ENCODE measurements at regions not wholly inside any gene's neighbourhood (a gene's known extent, or its start where the extent isn't known, plus 50 kb on each side); places are given as distances from the start of the nearest gene placed in this dataset.

DNA sequence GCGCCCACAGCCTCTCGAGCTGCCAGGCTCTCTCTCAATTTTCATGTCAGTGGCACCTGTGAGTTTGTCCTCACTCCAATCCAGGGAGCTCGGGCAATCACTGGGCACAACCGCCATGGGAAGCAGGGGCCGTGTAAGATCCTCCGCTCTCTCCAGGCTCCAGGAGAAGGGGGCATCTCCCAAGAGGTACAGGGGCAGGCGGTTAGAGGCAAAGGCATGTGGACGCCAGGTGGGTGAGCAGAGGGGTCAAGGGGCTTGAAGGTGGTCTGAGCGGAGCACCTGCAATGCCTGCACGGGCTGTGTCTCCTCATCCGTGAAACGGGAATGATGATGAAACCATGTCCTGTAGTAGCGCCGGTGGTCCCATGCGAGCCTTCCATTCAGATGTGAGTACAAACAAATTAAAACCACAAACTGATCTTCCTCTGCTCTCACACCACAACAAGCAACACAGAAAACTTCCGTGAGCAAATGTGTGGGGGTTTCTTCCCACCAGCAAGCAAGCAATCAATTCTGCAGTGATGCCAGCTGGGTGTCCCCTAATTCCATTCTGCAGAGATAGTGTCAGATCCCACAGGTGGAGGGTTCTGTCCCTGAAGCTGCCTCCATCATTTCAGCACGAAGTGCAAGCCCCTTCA is 222.5 kb upstream of the PMEPA1 start:
- no peak for DNase-seq (ENCODE audit: low read depth in 1 of 2, low spot score in 2 of 2)
- Histone ChIP-seq H3K36me3 (ENCODE audit: control insufficient read depth in 2 of 4, insufficient read depth in 4 of 4, low read length in 3 of 4) (no peaks in the 10 kb centered on the region), H2BK15ac (ENCODE audit: low read length) (no peak overlapping the region), H2AK5ac (ENCODE audit: low read depth, low read length) (no peak overlapping the region), H3K79me2 (ENCODE audit: control insufficient read depth in 1 of 2, insufficient read depth in 2 of 2, low read length in 2 of 2) (no peaks in the 10 kb centered on the region), H3K23me2 (ENCODE audit: low read depth, low read length) (no peaks in the 10 kb centered on the region; the same call in 1 of the 2 replicates), H4K91ac (replicated peaks; ENCODE audit: insufficient read length, low read length) (no peak overlapping the region), H4K20me1 (replicated peaks in 1 of 2; ENCODE audit: control insufficient read depth in 1 of 2, insufficient read depth in 2 of 2, low read length in 2 of 2) (no peaks in the 10 kb centered on the region), H2BK12ac (ENCODE audit: low read depth, low read length) (no peak overlapping the region), H4K8ac (ENCODE audit: extremely low read depth, insufficient read depth, low read length) (no peak overlapping the region), H2BK120ac (replicated peaks; ENCODE audit: low read depth, low read length) (no peak overlapping the region), H3K27ac (ENCODE audit: low read depth, low read length) (no peak overlapping the region), H4K5ac (ENCODE audit: insufficient read length, low read depth, low read length) (no peak overlapping the region), H2AFZ (ENCODE audit: low read length) (no peak overlapping the region), H3K9ac (replicated peaks in 1 of 4; ENCODE audit: extremely low read depth in 1 of 4, low read depth in 3 of 4, low read length in 3 of 4) (no peak overlapping the region), H3K27me3 (replicated peaks in 1 of 4; ENCODE audit: control insufficient read depth in 3 of 4, extremely low read depth in 1 of 4, insufficient read depth in 3 of 4, low read length in 3 of 4) (no peaks in the 10 kb centered on the region), H3K14ac (ENCODE audit: insufficient read length) (no peak overlapping the region), H3K79me1 (ENCODE audit: low read depth, low read length) (no peaks in the 10 kb centered on the region), H3K56ac (replicated peaks; ENCODE audit: insufficient read length, low read depth, low read length) (no peak overlapping the region), H3K9me3 (ENCODE audit: insufficient read depth in 2 of 2, low read depth in 1 of 2, low read length in 1 of 2) (peaks cover 0 to 3% of the 10 kb centered on the region in 2 experiments; a peak in 1 of 4 replicates), H2BK20ac (ENCODE audit: low read length) (no peak overlapping the region), H2BK5ac (ENCODE audit: low read depth, low read length) (no peak overlapping the region), H3K4me1 (replicated peaks in 1 of 4; ENCODE audit: control insufficient read depth in 3 of 4, insufficient read depth in 4 of 4, low read length in 3 of 4) (no peaks in the 10 kb centered on the region), H3K23ac (ENCODE audit: insufficient read length) (no peak overlapping the region), H3K4me3 (ENCODE audit: extremely low read depth in 1 of 4, insufficient read depth in 2 of 4, low read depth in 3 of 4, low read length in 4 of 4) (no peak overlapping the region), H3K4ac (replicated peaks; ENCODE audit: insufficient read length, low read depth, low read length) (no peak overlapping the region), H3K4me2 (ENCODE audit: insufficient read depth in 1 of 2, low read depth in 2 of 2, low read length in 2 of 2) (no peak overlapping the region), H3K18ac (ENCODE audit: extremely low read depth, low read length) (no peak overlapping the region)
- POLR2A ChIA-PET (ENCODE audit: partially characterized antibody), result no interaction called here
- WGBS, 2 experiments (ENCODE audit: extremely low coverage in 1 of 2, insufficient coverage in 1 of 2, insufficient read length in 1 of 2, insufficient replicate concordance in 2 of 2, low coverage in 1 of 2, low lambda C conversion rate in 2 of 2, missing lambda C conversion rate in 1 of 2), result 90% methylated on average over 17 of the region's 17 CpGs; no CpG with 5 or more reads in 1 of the 2 experiments
- no peak for FAIRE-seq
- CTCF ChIA-PET (ENCODE audit: partially characterized antibody), result interaction anchor here (0.6 to 3.2 kb wide), 5 partner anchors 26 to 413 kb away, joined by 3 to 11 read pairs (median 3); no protein-coding TSS in a partner anchor
- TF ChIP-seq EP300 (IDR thresholded peaks at IDR 0.05; ENCODE audit: borderline replicate concordance in 1 of 2, low read depth in 2 of 2, low read length in 2 of 2) (no peak), ASH2L (IDR thresholded peaks at IDR 0.05; ENCODE audit: low read length) (no peak), SP1 (IDR thresholded peaks at IDR 0.05; ENCODE audit: low read depth, low read length) (no peak), RBBP5 (IDR thresholded peaks at IDR 0.05; ENCODE audit: borderline replicate concordance, low read depth, low read length) (no peak), SIX5 (IDR thresholded peaks at IDR 0.05; ENCODE audit: low read depth, low read length) (no peak), TBP (IDR thresholded peaks at IDR 0.05; ENCODE audit: low read depth, low read length) (no peak), CHD1 (IDR thresholded peaks at IDR 0.05; ENCODE audit: low read depth, low read length) (no peak), HDAC6 (IDR thresholded peaks at IDR 0.05; ENCODE audit: low read depth, low read length) (no peak), GTF2F1 (IDR thresholded peaks at IDR 0.05; ENCODE audit: borderline replicate concordance, low read depth, low read length) (no peak), TAF1 (IDR thresholded peaks at IDR 0.05; ENCODE audit: low read depth, low read length) (no peak)
- TF ChIP-seq, protein P1, sequence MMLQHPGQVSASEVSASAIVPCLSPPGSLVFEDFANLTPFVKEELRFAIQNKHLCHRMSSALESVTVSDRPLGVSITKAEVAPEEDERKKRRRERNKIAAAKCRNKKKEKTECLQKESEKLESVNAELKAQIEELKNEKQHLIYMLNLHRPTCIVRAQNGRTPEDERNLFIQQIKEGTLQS (IDR thresholded peaks at IDR 0.05; ENCODE audit: insufficient read depth, low read depth, low read length), result no peak
- TF ChIP-seq, protein P2, sequence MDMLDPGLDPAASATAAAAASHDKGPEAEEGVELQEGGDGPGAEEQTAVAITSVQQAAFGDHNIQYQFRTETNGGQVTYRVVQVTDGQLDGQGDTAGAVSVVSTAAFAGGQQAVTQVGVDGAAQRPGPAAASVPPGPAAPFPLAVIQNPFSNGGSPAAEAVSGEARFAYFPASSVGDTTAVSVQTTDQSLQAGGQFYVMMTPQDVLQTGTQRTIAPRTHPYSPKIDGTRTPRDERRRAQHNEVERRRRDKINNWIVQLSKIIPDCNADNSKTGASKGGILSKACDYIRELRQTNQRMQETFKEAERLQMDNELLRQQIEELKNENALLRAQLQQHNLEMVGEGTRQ (IDR thresholded peaks at IDR 0.05; ENCODE audit: low read length), result no peak

Data from H1 (cell line).